SK-N-SH (cell line): ENCODE measurements at regions not wholly inside any gene's neighbourhood (a gene's known extent, or its start where the extent isn't known, plus 50 kb on each side); places are given as distances from the start of the nearest gene placed in this dataset.
A peak's percentile ranks its signal among the peaks of the same experiment; 100 is the strongest.

Source experiments
- CHD2 ChIP-seq: fragments of 150-350 bp; IDR thresholded peaks from 2 replicates; pipeline ENCODE4 v1.6.1; 2018; ENCODE audit warnings: low read length; ENCODE audit not compliant: partially characterized antibody
- CTCF ChIP-seq: fragments of 200-600 bp; sonication (generic); IDR thresholded peaks from 2 replicates; pipeline ENCODE4 v1.6.1; 2017; ENCODE audit warnings: antibody characterized with exemption, mild to moderate bottlenecking, moderate library complexity
- FOXM1 ChIP-seq: IDR thresholded peaks from 2 replicates; pipeline ENCODE4 v1.4.0; 2012; ENCODE audit warnings: low read depth, mild to moderate bottlenecking
- GATA2 ChIP-seq: sonication (generic); formaldehyde crosslinking; IDR thresholded peaks from 2 replicates; pipeline ENCODE4 v1.5.0; 2020; ENCODE audit warnings: mild to moderate bottlenecking, missing genetic modification reagents
- IRF3 ChIP-seq: fragments of 150-350 bp; IDR thresholded peaks from 2 replicates; pipeline ENCODE4 v1.6.1; 2016; ENCODE audit warnings: mild to moderate bottlenecking, low read depth, low read length
- SMC3 ChIP-seq: IDR thresholded peaks from 2 replicates; pipeline ENCODE4 v1.6.1; 2012; ENCODE audit warnings: low read depth, low read length, improper control_type of control experiment

- TF ChIP-seq CTCF = no peak
- no peak for TF ChIP-seq CHD2
- TF ChIP-seq GATA2 (CRISPR knock-in tag) = no peak
- 0 out of 2 replicates have a peak, but pooled peaks have one; percentile 43 for TF ChIP-seq FOXM1
- no peak for TF ChIP-seq IRF3
- no peak for TF ChIP-seq SMC3
These were observed 870.7 kb downstream of the BRINP3 start for GRCh38 chr1:189606795-189607476.
